ENCODE measurements at regions not wholly inside any gene's neighbourhood (a gene's known extent, or its start where the extent isn't known, plus 50 kb on each side); places are given as distances from the start of the nearest gene placed in this dataset.
"Not testable (repeated sequence)": the region's sequence is repeated elsewhere in the genome, so short reads cannot be mapped to it uniquely, and the experiment has no call there.

DNA sequence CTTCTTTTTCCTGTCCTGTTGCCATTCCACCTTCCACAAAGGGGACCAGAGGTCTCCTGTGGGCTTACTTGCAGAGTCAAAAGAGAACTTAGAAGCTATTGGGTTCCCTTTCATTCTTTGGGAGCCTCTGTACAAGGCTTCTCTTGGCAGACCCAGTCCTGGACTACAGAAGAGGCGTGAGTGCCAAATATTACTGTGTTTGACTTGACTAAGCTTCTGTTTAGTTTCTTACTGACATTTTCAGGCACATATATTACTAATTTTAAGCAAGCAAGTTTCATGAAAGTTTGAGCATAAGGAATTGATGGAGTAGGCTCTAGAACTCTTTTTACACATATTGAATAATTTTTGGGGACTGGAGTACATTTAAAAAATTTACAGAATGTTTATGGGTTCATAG is 254.4 kb downstream of the HAPSTR1 start:
- H3K27me3 Mint-ChIP-seq (ENCODE audit: insufficient read depth) = no peaks in the 10 kb centered on the region
- no peak overlapping the region for H3K4me3 Mint-ChIP-seq
- no peak for DNase-seq (ENCODE audit: low spot score)
- no peaks in the 10 kb centered on the region for H3K36me3 Mint-ChIP-seq (ENCODE audit: low read depth)
- peaks cover 13% of the 10 kb centered on the region for H3K9me3 Mint-ChIP-seq
- H3K27ac Mint-ChIP-seq = no peak overlapping the region
- H3K4me1 Mint-ChIP-seq (ENCODE audit: low read depth) = no peaks in the 10 kb centered on the region
- intact Hi-C loops (cut with micrococcal nuclease) = no loop called here

DNA sequence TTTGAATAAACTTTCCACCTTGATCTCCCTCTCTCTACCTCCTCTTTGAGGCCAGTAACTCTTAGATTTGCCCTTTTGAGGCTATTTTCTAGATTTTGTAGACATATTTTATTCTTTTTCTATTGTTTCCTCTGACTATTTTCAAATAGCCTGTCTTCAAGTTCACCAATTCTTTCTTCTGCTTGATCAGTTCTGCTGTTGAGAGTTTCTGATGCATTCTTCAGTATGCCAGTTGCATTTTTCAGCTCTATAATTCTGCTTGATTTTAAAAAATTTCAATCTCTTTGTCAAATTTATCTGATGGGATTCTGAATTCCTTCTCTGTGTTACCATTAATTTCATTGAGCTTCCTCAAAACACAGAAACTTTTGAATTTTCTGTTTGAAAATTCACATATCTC is 257.5 kb downstream of the HAPSTR1 start:
- no peak for DNase-seq (ENCODE audit: low spot score)
- peaks cover 17% of the 10 kb centered on the region for H3K9me3 Mint-ChIP-seq
- no peak overlapping the region for H3K4me3 Mint-ChIP-seq
- H3K4me1 Mint-ChIP-seq (ENCODE audit: low read depth) = no peaks in the 10 kb centered on the region
- no peaks in the 10 kb centered on the region for H3K27me3 Mint-ChIP-seq (ENCODE audit: insufficient read depth)
- no peak overlapping the region for H3K27ac Mint-ChIP-seq
- intact Hi-C loops (cut with micrococcal nuclease) = no loop called here
- no peaks in the 10 kb centered on the region for H3K36me3 Mint-ChIP-seq (ENCODE audit: low read depth)

DNA sequence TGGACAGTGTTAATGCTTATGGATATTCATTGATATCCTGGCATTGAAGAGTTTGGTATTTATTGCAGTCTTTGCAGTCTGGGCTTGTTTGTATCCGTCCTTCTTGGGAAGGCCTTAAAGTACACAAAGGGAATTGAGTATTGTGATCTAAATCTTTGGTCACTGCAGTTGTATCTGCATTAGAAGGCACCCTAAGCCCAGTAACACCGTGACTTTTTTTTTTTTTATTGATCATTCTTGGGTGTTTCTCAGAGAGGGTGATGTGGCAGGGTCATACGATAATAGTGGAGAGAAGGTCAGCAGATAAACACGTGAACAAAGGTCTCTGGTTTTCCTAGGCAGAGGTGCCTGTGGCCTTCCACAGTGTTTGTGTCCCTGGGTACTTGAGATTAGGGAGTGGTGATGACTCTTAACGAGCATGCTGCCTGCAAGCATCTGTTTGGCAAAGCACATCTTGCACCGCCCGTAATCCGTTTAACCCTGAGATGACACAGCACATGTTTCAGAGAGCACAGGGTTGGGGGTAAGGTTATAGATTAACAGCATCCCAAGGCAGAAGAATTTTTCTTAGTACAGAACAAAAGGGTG is 258.0 kb downstream of the HAPSTR1 start:
- peaks cover 17% of the 10 kb centered on the region for H3K9me3 Mint-ChIP-seq
- H3K4me1 Mint-ChIP-seq (ENCODE audit: low read depth); intact Hi-C loops (cut with micrococcal nuclease); H3K36me3 Mint-ChIP-seq (ENCODE audit: low read depth); H3K27ac Mint-ChIP-seq; H3K27me3 Mint-ChIP-seq (ENCODE audit: insufficient read depth); DNase-seq (ENCODE audit: low spot score); H3K4me3 Mint-ChIP-seq: not testable (repeated sequence)

DNA sequence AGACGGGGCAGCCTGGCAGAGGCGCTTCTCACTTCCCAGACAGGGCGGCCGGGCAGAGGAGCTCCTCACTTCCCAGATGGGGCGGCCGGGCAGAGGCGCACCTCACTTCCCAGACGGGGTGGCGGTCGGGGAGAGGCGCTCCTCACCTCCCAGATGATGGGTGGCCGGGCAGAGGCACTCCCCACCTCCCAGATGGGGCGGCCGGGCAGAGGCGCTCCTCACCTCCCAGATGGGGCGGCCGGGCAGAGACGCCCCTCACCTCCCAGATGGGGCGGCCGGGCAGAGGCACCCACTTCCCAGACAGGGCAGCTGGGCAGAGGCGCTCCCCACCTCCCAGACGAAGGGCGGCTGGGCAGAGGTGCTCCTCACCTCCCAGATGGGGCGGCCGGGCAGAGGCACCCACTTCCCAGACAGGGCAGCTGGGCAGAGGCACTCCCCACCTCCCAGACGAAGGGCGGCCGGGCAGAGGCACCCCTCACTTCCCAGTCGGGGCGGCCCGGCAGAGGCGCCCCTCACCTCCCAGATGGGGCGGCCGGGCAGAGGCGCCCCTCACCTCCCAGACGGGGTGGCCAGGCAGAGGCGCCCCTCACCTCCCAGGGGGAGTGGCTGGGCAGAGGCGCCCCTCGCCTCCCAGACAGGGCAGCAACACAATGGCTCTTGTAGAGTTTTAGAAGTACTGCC is 258.8 kb downstream of the HAPSTR1 start:
- peaks cover 23% of the 10 kb centered on the region for H3K9me3 Mint-ChIP-seq
- H3K4me3 Mint-ChIP-seq; H3K27ac Mint-ChIP-seq; H3K4me1 Mint-ChIP-seq (ENCODE audit: low read depth); intact Hi-C loops (cut with micrococcal nuclease); H3K27me3 Mint-ChIP-seq (ENCODE audit: insufficient read depth); DNase-seq (ENCODE audit: low spot score); H3K36me3 Mint-ChIP-seq (ENCODE audit: low read depth): not testable (repeated sequence)

DNA sequence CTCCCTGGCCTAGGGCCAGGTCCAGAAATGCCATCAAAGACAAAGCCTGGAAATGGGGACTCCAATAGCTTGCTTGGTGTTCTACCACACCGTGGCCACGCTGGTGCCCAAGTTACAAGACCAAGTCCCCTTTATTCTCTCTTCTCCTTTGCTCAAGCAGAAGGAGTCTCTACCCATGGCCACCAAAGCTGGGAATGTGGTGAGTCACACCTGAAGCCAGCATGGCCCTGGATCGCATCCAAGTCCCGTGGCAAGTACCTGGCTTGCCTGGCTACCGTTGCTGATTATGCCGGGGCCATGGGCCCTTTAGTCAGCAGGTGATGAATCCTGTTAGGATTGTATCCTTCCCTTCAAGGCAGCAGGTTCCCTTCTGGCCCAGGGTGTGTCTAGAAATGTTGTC is 260.0 kb downstream of the HAPSTR1 start:
- peaks cover 34% of the 10 kb centered on the region for H3K9me3 Mint-ChIP-seq
- H3K36me3 Mint-ChIP-seq (ENCODE audit: low read depth) = no peaks in the 10 kb centered on the region

DNA sequence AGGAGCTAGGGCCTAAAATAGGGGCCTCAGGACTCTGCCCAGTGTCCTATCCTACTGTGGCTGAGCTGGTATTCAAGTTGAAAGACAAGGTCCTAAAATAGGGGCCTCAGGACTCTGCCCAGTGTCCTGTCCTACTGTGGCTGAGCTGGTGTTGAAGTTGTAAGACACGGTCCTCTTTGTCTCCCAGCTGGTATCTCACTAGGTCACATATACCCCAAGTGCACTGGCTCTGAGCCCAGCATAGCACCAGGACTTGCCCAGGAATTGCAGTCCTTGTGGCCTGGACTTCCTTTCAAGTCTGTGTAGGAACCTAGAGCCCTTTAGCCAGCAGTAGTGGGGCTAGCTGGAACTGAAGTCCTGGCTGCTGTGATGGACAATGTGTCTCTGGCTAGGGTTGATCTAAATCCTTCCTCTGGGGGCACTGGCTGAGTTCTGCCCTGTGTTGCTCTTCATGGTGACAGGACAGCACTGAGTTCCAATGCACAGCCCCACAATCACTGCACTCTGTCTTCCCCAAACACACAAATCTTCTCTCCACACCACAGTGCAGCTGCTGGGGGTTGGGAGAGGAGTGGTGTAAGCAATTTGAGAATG is 260.5 kb downstream of the HAPSTR1 start:
- H3K9me3 Mint-ChIP-seq = peaks cover 39% of the 10 kb centered on the region
- no peaks in the 10 kb centered on the region for H3K27me3 Mint-ChIP-seq (ENCODE audit: insufficient read depth)
- no peak for DNase-seq (ENCODE audit: low spot score)
- no peaks in the 10 kb centered on the region for H3K4me1 Mint-ChIP-seq (ENCODE audit: low read depth)
- intact Hi-C loops (cut with micrococcal nuclease) = no loop called here
- no peak overlapping the region for H3K4me3 Mint-ChIP-seq
- no peak overlapping the region for H3K27ac Mint-ChIP-seq
- H3K36me3 Mint-ChIP-seq (ENCODE audit: low read depth) = no peaks in the 10 kb centered on the region

More for the DNA sequence above, 260.0 kb downstream of the HAPSTR1 start:
- no peaks in the 10 kb centered on the region for H3K4me1 Mint-ChIP-seq (ENCODE audit: low read depth)
- H3K27me3 Mint-ChIP-seq (ENCODE audit: insufficient read depth) = no peaks in the 10 kb centered on the region
- DNase-seq (ENCODE audit: low spot score) = no peak
- intact Hi-C loops (cut with micrococcal nuclease) = no loop called here
- no peak overlapping the region for H3K27ac Mint-ChIP-seq
- no peak overlapping the region for H3K4me3 Mint-ChIP-seq

DNA sequence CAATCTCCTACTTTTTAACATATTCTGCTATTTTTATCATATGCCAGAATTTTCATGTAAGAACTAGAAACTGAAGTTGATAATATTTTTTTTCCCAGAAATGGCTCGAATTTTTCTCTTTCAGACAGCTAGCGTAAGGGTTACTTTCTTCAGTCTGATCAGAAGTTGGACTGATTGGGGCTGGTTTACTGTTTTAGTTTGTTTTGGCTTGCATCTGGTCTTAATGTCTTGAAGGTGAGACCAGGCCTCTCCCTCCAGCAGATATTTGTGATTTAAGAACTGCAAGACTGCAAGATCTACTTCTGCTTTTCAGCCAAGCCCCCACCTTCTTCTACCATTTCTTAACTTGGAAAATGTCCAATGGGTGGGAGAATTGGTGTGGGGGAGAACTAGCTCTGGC is 266.4 kb downstream of the HAPSTR1 start:
- Mint-ChIP-seq H3K27ac (no peak overlapping the region), H3K9me3 (peaks cover 29% of the 10 kb centered on the region), H3K4me3 (no peak overlapping the region), H3K36me3 (ENCODE audit: low read depth) (no peaks in the 10 kb centered on the region), H3K4me1 (ENCODE audit: low read depth) (no peaks in the 10 kb centered on the region), H3K27me3 (ENCODE audit: insufficient read depth) (no peaks in the 10 kb centered on the region)
- DNase-seq (ENCODE audit: low spot score) = no peak
- intact Hi-C loops (cut with micrococcal nuclease) = no loop called here

DNA sequence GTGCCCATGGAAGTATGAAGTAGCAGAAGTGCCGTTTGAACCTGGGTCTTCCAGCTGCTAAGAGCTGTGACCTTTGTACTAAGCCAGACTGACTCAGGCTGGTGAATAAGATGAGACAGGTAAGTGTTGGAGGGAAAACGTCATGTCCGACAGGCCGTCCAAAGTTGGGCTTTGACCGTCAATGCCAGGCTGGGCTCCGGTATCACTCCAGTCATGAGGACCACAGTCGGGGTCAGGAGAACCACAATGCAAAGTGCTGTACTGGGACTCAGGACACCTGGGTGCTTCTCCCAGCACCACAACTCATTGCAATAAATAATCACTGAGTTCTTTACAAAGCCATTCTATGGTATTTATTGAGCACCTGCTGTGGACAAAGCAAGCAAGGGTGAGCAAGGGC is 268.6 kb downstream of the HAPSTR1 start:
- Mint-ChIP-seq H3K4me1 (ENCODE audit: low read depth) (no peaks in the 10 kb centered on the region), H3K27ac (no peak overlapping the region), H3K9me3 (peaks cover 25% of the 10 kb centered on the region), H3K27me3 (ENCODE audit: insufficient read depth) (no peaks in the 10 kb centered on the region), H3K36me3 (ENCODE audit: low read depth) (no peaks in the 10 kb centered on the region), H3K4me3 (no peak overlapping the region)
- intact Hi-C loops (cut with micrococcal nuclease) = no loop called here
- no peak for DNase-seq (ENCODE audit: low spot score)

DNA sequence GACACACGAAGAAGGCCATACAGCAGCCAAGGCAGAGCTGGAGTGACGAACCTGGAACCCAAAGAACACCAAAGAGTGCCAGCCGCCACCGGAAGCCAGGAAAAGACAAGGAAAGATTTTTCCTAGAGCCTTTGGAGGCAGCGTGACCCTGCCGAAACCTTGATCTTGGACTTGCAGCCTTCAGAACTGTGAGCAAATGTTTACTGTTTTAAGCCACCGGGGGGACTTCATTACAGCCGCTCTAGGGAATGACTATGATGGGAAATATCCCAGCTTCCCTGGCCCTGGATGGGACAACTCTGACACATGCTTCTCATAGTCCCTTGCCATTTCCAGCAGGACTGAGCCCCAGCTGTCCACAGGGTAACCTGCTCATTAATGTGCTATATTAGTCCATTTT is 270.6 kb downstream of the HAPSTR1 start:
- H3K9me3 Mint-ChIP-seq = peaks cover 7% of the 10 kb centered on the region
- DNase-seq (ENCODE audit: low spot score) = no peak

DNA sequence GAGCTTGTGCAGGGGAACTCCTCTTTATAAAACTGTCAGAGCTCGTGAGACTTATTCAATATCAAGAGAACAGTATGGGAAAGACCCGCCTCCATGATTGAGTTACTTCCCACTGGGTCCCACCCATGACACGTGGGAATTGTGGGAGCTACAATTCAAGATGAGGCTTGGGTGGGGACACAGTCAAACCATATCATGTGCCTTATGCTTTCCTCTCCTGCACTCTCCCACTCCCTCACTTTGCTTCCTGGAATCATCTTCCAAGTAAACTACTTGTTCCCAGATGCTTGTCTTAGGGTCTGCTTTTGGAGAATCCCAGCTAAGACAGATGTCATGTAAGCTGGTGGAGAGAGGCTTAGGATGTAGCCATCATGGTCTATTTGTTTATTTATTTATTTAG is 271.2 kb downstream of the HAPSTR1 start:
- no peaks in the 10 kb centered on the region for H3K27me3 Mint-ChIP-seq (ENCODE audit: insufficient read depth)
- intact Hi-C loops (cut with micrococcal nuclease) = no loop called here
- no peaks in the 10 kb centered on the region for H3K36me3 Mint-ChIP-seq (ENCODE audit: low read depth)
- no peaks in the 10 kb centered on the region for H3K4me1 Mint-ChIP-seq (ENCODE audit: low read depth)
- H3K4me3 Mint-ChIP-seq = no peak overlapping the region
- DNase-seq (ENCODE audit: low spot score) = no peak
- peaks cover 1% of the 10 kb centered on the region for H3K9me3 Mint-ChIP-seq
- no peak overlapping the region for H3K27ac Mint-ChIP-seq

More for the DNA sequence above, 270.6 kb downstream of the HAPSTR1 start:
- no peak overlapping the region for H3K4me3 Mint-ChIP-seq
- intact Hi-C loops (cut with micrococcal nuclease) = no loop called here
- no peaks in the 10 kb centered on the region for H3K4me1 Mint-ChIP-seq (ENCODE audit: low read depth)
- H3K27ac Mint-ChIP-seq = no peak overlapping the region
- H3K27me3 Mint-ChIP-seq (ENCODE audit: insufficient read depth) = no peaks in the 10 kb centered on the region
- no peaks in the 10 kb centered on the region for H3K36me3 Mint-ChIP-seq (ENCODE audit: low read depth)

DNA sequence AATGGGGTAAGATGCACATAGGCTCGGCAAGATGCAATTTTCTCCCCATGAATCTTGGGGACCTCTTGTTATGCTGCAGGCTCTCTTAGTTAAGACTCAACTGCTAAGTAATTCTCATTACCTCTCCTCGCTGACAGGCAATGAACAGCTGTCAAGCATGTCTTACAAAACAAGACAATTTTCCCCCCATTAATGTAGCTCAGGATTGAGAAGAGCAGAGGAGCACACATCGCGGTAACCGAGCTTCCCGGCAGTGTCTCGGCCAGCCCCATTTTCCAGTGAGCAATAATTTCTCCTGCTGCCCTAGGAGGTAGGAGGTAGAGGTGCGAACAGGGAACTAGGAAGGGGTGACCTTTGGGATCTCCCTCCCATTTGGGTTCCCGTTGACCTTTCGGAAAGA is 272.1 kb downstream of the HAPSTR1 start:
- Mint-ChIP-seq H3K4me3 (no peak overlapping the region), H3K36me3 (ENCODE audit: low read depth) (no peaks in the 10 kb centered on the region), H3K27me3 (ENCODE audit: insufficient read depth) (no peaks in the 10 kb centered on the region), H3K4me1 (ENCODE audit: low read depth) (no peaks in the 10 kb centered on the region), H3K27ac (no peak overlapping the region), H3K9me3 (no peaks in the 10 kb centered on the region)
- no peak for DNase-seq (ENCODE audit: low spot score)
- intact Hi-C loops (cut with micrococcal nuclease) = no loop called here

DNA sequence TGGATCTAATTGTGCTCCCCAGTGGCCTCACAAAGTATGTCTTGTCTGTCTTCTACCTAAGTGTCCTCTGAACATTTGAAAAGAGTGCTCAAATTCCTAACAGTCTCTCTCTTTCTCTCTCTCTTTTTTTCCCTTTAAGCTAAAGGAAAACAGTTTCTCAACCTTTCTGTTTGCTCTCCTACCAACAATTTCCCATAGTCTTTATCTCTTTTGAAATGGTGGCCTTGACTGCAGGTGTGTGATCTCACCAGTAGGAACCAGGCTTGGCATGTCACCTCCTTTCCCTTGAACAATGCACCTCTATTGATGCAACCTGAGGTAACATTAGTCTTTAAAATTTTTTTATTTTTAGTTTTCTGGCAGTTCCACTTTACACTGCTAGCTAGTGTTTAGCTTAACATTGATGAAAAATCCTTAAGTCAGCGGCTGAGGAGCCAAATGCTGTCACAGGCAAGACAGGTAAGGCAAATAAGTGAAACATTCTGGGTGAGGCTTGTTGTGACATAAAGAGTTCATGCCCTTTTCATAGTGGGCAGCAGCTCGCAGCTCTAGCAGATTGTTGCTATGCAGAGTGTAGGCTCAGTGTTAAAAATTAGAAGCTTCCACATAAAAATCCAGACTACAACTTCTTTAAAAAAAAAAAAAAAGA is 273.4 kb downstream of the HAPSTR1 start:
- intact Hi-C loops (cut with micrococcal nuclease) = no loop called here
- Mint-ChIP-seq H3K9me3 (no peaks in the 10 kb centered on the region), H3K27ac (no peak overlapping the region), H3K36me3 (ENCODE audit: low read depth) (no peaks in the 10 kb centered on the region), H3K4me1 (ENCODE audit: low read depth) (no peaks in the 10 kb centered on the region), H3K4me3 (no peak overlapping the region), H3K27me3 (ENCODE audit: insufficient read depth) (no peaks in the 10 kb centered on the region)
- no peak for DNase-seq (ENCODE audit: low spot score)

DNA sequence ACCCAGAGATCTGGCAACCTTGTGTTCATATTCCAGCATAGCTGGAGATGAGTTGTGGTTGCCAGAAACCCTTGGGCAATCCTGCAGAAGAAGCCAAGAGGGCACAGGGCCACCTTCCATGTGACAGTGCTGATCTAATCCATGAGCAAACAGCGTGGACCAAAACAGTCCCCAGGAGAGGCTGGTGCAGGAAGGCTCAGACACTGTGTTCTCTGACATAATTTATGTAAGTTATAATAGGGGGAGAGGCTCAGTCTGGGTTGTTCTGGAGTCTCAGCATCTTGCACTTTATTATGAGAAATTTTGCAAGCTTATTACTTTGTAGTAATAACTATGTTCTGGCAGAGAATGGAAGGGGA is 273.9 kb downstream of the HAPSTR1 start:
- H3K9me3 Mint-ChIP-seq = no peaks in the 10 kb centered on the region
- no peaks in the 10 kb centered on the region for H3K36me3 Mint-ChIP-seq (ENCODE audit: low read depth)

More for the DNA sequence above, 273.9 kb downstream of the HAPSTR1 start:
- DNase-seq (ENCODE audit: low spot score) = no peak
- intact Hi-C loops (cut with micrococcal nuclease) = no loop called here
- no peaks in the 10 kb centered on the region for H3K27me3 Mint-ChIP-seq (ENCODE audit: insufficient read depth)
- no peak overlapping the region for H3K27ac Mint-ChIP-seq
- no peak overlapping the region for H3K4me3 Mint-ChIP-seq
- H3K4me1 Mint-ChIP-seq (ENCODE audit: low read depth) = no peaks in the 10 kb centered on the region
